ENCODE measurements at regions not wholly inside any gene's neighbourhood (a gene's known extent, or its start where the extent isn't known, plus 50 kb on each side); places are given as distances from the start of the nearest gene placed in this dataset.

GRCh38 chr4:41405464-41406112 lies 132.4 kb upstream of the LIMCH1 start:
- Histone ChIP-seq H2AFZ (ENCODE audit: low read depth, low read length) (no peak overlapping the region), H3K4me2 (ENCODE audit: insufficient read depth, low read length) (no peak overlapping the region), H3K9me1 (replicated peaks; ENCODE audit: control insufficient read depth, extremely low read depth, insufficient read depth, low read length) (no peaks in the 10 kb centered on the region), H3K4me1 (ENCODE audit: control insufficient read depth, extremely low read depth, insufficient read depth, low read length) (no peaks in the 10 kb centered on the region), H4K20me1 (replicated peaks; ENCODE audit: control insufficient read depth, extremely low read depth, insufficient read depth, low read length) (no peaks in the 10 kb centered on the region), H3K9me3 (replicated peaks; ENCODE audit: control insufficient read depth, insufficient read depth, low read length) (no peaks in the 10 kb centered on the region), H3K27ac (ENCODE audit: insufficient read depth, low read depth, low read length) (no peak overlapping the region), H3K36me3 (ENCODE audit: control insufficient read depth in 2 of 2, extremely low read depth in 1 of 2, insufficient read depth in 2 of 2, low read length in 2 of 2) (no peaks in the 10 kb centered on the region), H3K4me3 (replicated peaks in 1 of 3; ENCODE audit: insufficient read depth in 1 of 3, low read depth in 1 of 3, low read length in 3 of 3) (no peak overlapping the region), H3K27me3 (ENCODE audit: control insufficient read depth in 2 of 2, insufficient read depth in 2 of 2, low read length in 2 of 2) (peaks cover under 1 to 8% of the 10 kb centered on the region in 2 experiments), H3K79me2 (ENCODE audit: control insufficient read depth, insufficient read depth, low read length) (no peaks in the 10 kb centered on the region), H3K9ac (replicated peaks; ENCODE audit: extremely low read depth, insufficient read depth, low read length) (no peak overlapping the region)
- no TSS peak for BruUV-seq (replicated peaks)
- FAIRE-seq (no peak), DNase-seq (ENCODE audit: low read depth, low spot score) (no peak)
- intact Hi-C loops (cut with micrococcal nuclease), result no loop called here
- CTCF ChIA-PET, result interaction anchor here (1.4 kb wide), 1 partner anchor 256 kb away, joined by 4 read pairs; no protein-coding TSS in a partner anchor
- TF ChIP-seq GATA2 (IDR thresholded peaks at IDR 0.05; ENCODE audit: insufficient read depth, insufficient read length, low read depth, low read length) (no peak), JUN (IDR thresholded peaks at IDR 0.05; ENCODE audit: borderline replicate concordance, insufficient read depth, insufficient read length, low read depth) (no peak), POLR2A (IDR thresholded peaks at IDR 0.05; ENCODE audit: low read depth, low read length) (no peak), CTCF (IDR thresholded peaks at IDR 0.05; ENCODE audit: extremely low read depth in 1 of 2, insufficient read depth in 1 of 2, low read depth in 1 of 2, low read length in 2 of 2) (no peak), EZH2 (IDR thresholded peaks at IDR 0.05; ENCODE audit: borderline replicate concordance, low read depth, low read length, severe bottlenecking) (no peak), MAX (IDR thresholded peaks at IDR 0.05; ENCODE audit: insufficient read depth, insufficient read length) (no peak), FOS (IDR thresholded peaks at IDR 0.05; ENCODE audit: borderline replicate concordance, insufficient read depth, low read length) (no peak), MYC (IDR thresholded peaks at IDR 0.05; ENCODE audit: low read depth, low read length) (no peak), POLR2AphosphoS5 (IDR thresholded peaks at IDR 0.05; ENCODE audit: insufficient read depth, low read depth, low read length) (no peak)
- dilution Hi-C loops (cut with MboI; ENCODE audit: extremely low pct_ligation_motif_present, low sequenced_read_pairs), result no loop called here
- POLR2A ChIA-PET, result no interaction called here

Data from endothelial cell of umbilical vein (primary cell).